DOHH2 (cell line): ENCODE measurements at regions not wholly inside any gene's neighbourhood (a gene's known extent, or its start where the extent isn't known, plus 50 kb on each side); places are given as distances from the start of the nearest gene placed in this dataset.

Experiments used
- H3F3A ChIP-seq: fragments of 200-600 bp; sonication (generic), shearing (Covaris generic); 2 replicates; pipeline ENCODE4 v1.6.0; 2016; ENCODE audit warnings: antibody characterized with exemption, mild to moderate bottlenecking; ENCODE audit not compliant: control insufficient read depth, insufficient read depth
- H3K27ac ChIP-seq: fragments of 200-600 bp; sonication (generic); 2 replicates; pipeline ENCODE4 v1.5.1; 2014; ENCODE audit warnings: low read depth, mild to moderate bottlenecking, low read length, moderate library complexity
- H3K27me3 ChIP-seq: fragments of 200-600 bp; sonication (generic); 2 replicates; pipeline ENCODE4 v1.6.1; 2014; ENCODE audit warnings: mild to moderate bottlenecking, low read length, mixed read lengths; ENCODE audit not compliant: control insufficient read depth
- H3K36me3 ChIP-seq: fragments of 200-600 bp; sonication (generic); 2 replicates; pipeline ENCODE4 v1.6.1; 2014; ENCODE audit warnings: mild to moderate bottlenecking, low read length, moderate library complexity, mixed read lengths; ENCODE audit not compliant: control insufficient read depth
- H3K4me1 ChIP-seq: fragments of 200-600 bp; sonication (generic); 2 replicates; pipeline ENCODE4 v1.6.1; 2014; ENCODE audit warnings: mild to moderate bottlenecking, low read length, mixed read lengths; ENCODE audit not compliant: control insufficient read depth
- H3K4me2 ChIP-seq: fragments of 200-600 bp; sonication (generic); 2 replicates; pipeline ENCODE4 v1.6.0; 2014; ENCODE audit warnings: mild to moderate bottlenecking, low read length, moderate library complexity
- H3K4me3 ChIP-seq: fragments of 200-600 bp; sonication (generic); 2 replicates; pipeline ENCODE4 v1.5.1; 2014; ENCODE audit warnings: mild to moderate bottlenecking, low read length, mixed read lengths
- H3K79me2 ChIP-seq: fragments of 200-600 bp; sonication (generic); 2 replicates; pipeline ENCODE4 v1.6.1; 2014; ENCODE audit warnings: mild to moderate bottlenecking, low read length, mixed read lengths; ENCODE audit not compliant: control insufficient read depth
- H3K9me2 ChIP-seq: fragments of 200-600 bp; sonication (generic); replicated peaks from 2 replicates; pipeline ENCODE4 v1.6.1; 2014; ENCODE audit warnings: mild to moderate bottlenecking, low read length, mixed read lengths; ENCODE audit not compliant: control insufficient read depth
- H3K9me3 ChIP-seq: fragments of 200-600 bp; sonication (generic); 2 replicates; pipeline ENCODE4 v1.6.1; 2014; ENCODE audit warnings: antibody characterized with exemption, low read length, mixed read lengths; ENCODE audit not compliant: control insufficient read depth, insufficient read depth
- H4K20me1 ChIP-seq: fragments of 200-600 bp; sonication (generic); 2 replicates; pipeline ENCODE4 v1.6.0; 2014; ENCODE audit warnings: low read depth, mild to moderate bottlenecking, antibody characterized with exemption, low read length, moderate library complexity; ENCODE audit not compliant: control insufficient read depth, insufficient read depth
- CTCF ChIP-seq: fragments of 200-600 bp; sonication (generic); IDR thresholded peaks from one replicate; pipeline ENCODE4 v1.5.1; 2014; ENCODE audit warnings: antibody characterized with exemption, mild to moderate bottlenecking, low read depth, low read length; ENCODE audit not compliant: poor library complexity, severe bottlenecking
- EZH2phosphoT487 ChIP-seq: fragments of 200-600 bp; sonication (generic); IDR thresholded peaks from 2 replicates; pipeline ENCODE4 v1.6.1; 2017; ENCODE audit warnings: borderline replicate concordance, mild to moderate bottlenecking, antibody characterized with exemption, low read length, moderate library complexity, mixed read lengths

- Histone ChIP-seq H3K9me2 (no peaks in the 10 kb centered on the region), H3K9me3 (no peaks in the 10 kb centered on the region), H3K4me3 (no peak overlapping the region), H3K4me2 (no peak overlapping the region), H3K4me1 (no peaks in the 10 kb centered on the region), H3K79me2 (no peaks in the 10 kb centered on the region), H3K27ac (no peak overlapping the region), H3F3A (no peaks in the 10 kb centered on the region), H4K20me1 (no peaks in the 10 kb centered on the region), H3K36me3 (no peaks in the 10 kb centered on the region), H3K27me3 (no peaks in the 10 kb centered on the region)
- TF ChIP-seq CTCF (no peak), EZH2phosphoT487 (no peak)
Observed at GRCh38 chr2:186330050-186330449, 156.0 kb upstream of the ZC3H15 start.

- TF ChIP-seq CTCF (no peak), EZH2phosphoT487 (no peak)
- H3K36me3 ChIP-seq, result no peaks in the 10 kb centered on the region
- H3K9me2 ChIP-seq, result no peaks in the 10 kb centered on the region
- no peaks in the 10 kb centered on the region for H3F3A ChIP-seq
- no peak overlapping the region for H3K4me2 ChIP-seq
- H4K20me1 ChIP-seq, result no peaks in the 10 kb centered on the region
- no peaks in the 10 kb centered on the region for H3K79me2 ChIP-seq
- no peak overlapping the region for H3K27ac ChIP-seq
- H3K9me3 ChIP-seq, result no peaks in the 10 kb centered on the region
- H3K27me3 ChIP-seq, result no peaks in the 10 kb centered on the region
- no peak overlapping the region for H3K4me3 ChIP-seq
- H3K4me1 ChIP-seq, result no peaks in the 10 kb centered on the region
Observed at GRCh38 chr2:186339716-186340115, 146.3 kb upstream of the ZC3H15 start.

GRCh38 chr2:186342029-186342428 lies 144.0 kb upstream of the ZC3H15 start:
- no peak overlapping the region for H3K4me2 ChIP-seq
- H3K79me2 ChIP-seq, result no peaks in the 10 kb centered on the region
- no peak for TF ChIP-seq CTCF
- TF ChIP-seq EZH2phosphoT487, result no peak
- H4K20me1 ChIP-seq, result no peaks in the 10 kb centered on the region
- H3F3A ChIP-seq, result no peaks in the 10 kb centered on the region
- H3K36me3 ChIP-seq, result no peaks in the 10 kb centered on the region
- no peak overlapping the region for H3K27ac ChIP-seq
- H3K27me3 ChIP-seq, result no peaks in the 10 kb centered on the region
- no peaks in the 10 kb centered on the region for H3K9me3 ChIP-seq
- H3K4me1 ChIP-seq, result peaks cover 5% of the 10 kb centered on the region
- H3K4me3 ChIP-seq, result no peak overlapping the region
- H3K9me2 ChIP-seq, result no peaks in the 10 kb centered on the region

GRCh38 chr2:186345745-186346144 lies 140.3 kb upstream of the ZC3H15 start:
- Histone ChIP-seq H3K9me2 (no peaks in the 10 kb centered on the region), H3K79me2 (no peaks in the 10 kb centered on the region), H3F3A (no peaks in the 10 kb centered on the region), H3K4me3 (no peak overlapping the region), H3K4me2 (no peak overlapping the region), H3K27ac (no peak overlapping the region), H3K27me3 (no peaks in the 10 kb centered on the region), H4K20me1 (no peaks in the 10 kb centered on the region), H3K36me3 (no peaks in the 10 kb centered on the region), H3K4me1 (peaks cover 13% of the 10 kb centered on the region), H3K9me3 (no peaks in the 10 kb centered on the region)
- no peak for TF ChIP-seq CTCF
- TF ChIP-seq EZH2phosphoT487, result no peak
